ENCODE measurements at regions not wholly inside any gene's neighbourhood (a gene's known extent, or its start where the extent isn't known, plus 50 kb on each side); places are given as distances from the start of the nearest gene placed in this dataset.
"Not testable (repeated sequence)": the region's sequence is repeated elsewhere in the genome, so short reads cannot be mapped to it uniquely, and the experiment has no call there.

DNA sequence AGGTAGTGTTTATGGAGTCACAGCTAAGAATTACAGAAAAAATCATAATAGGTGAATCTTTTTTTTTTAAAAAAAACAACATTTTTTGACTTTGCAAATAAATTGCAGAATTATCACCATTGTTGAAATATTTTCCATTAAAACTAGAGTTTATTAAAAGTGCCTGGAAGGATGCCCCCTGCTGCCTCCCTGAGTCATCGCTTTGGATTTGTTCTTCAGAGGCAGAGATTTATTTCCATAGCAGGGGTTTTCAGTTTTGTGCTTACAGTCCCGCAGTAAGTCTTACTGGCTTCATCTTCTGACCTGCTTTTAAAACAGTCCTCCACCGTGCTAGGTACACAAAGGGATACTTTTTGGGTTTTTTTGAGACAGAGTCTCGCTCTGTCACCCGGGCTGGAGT, 244.9 kb upstream of the PLGLB2 start:
- TF ChIP-seq, protein P1, sequence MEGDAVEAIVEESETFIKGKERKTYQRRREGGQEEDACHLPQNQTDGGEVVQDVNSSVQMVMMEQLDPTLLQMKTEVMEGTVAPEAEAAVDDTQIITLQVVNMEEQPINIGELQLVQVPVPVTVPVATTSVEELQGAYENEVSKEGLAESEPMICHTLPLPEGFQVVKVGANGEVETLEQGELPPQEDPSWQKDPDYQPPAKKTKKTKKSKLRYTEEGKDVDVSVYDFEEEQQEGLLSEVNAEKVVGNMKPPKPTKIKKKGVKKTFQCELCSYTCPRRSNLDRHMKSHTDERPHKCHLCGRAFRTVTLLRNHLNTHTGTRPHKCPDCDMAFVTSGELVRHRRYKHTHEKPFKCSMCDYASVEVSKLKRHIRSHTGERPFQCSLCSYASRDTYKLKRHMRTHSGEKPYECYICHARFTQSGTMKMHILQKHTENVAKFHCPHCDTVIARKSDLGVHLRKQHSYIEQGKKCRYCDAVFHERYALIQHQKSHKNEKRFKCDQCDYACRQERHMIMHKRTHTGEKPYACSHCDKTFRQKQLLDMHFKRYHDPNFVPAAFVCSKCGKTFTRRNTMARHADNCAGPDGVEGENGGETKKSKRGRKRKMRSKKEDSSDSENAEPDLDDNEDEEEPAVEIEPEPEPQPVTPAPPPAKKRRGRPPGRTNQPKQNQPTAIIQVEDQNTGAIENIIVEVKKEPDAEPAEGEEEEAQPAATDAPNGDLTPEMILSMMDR (IDR thresholded peaks at IDR 0.05) = not testable (repeated sequence)
- not testable (repeated sequence) for TF ChIP-seq POLR2A (IDR thresholded peaks at IDR 0.05); POLR2AphosphoS5 (IDR thresholded peaks at IDR 0.05; ENCODE audit: insufficient read depth in 1 of 2, low read depth in 1 of 2)
